Bronchial epithelial cell (primary cell): ENCODE measurements at regions not wholly inside any gene's neighbourhood (a gene's known extent, or its start where the extent isn't known, plus 50 kb on each side); places are given as distances from the start of the nearest gene placed in this dataset.

Experiments used
- DNase-seq: peaks from one replicate; pipeline ENCODE4 v3.0.0-alpha.2; 2010; ENCODE audit warnings: low read depth
- FAIRE-seq: peaks from 2 replicates; lab custom pipeline; 2011; peaks lifted over from hg19 to GRCh38; lab: Jason Lieb, UNC
- H3K27me3 ChIP-seq: 2 replicates; pipeline ENCODE4 v1.5.1; 2011; ENCODE audit warnings: low read length; ENCODE audit not compliant: control insufficient read depth, insufficient read depth
- H3K36me3 ChIP-seq: 2 replicates; pipeline ENCODE4 v1.5.1; 2011; ENCODE audit warnings: low read length; ENCODE audit not compliant: control insufficient read depth, insufficient read depth
- H3K4me3 ChIP-seq: 2 replicates; pipeline ENCODE4 v1.5.1; 2011; ENCODE audit warnings: mild to moderate bottlenecking, low read depth, low read length, control low read depth
- CTCF ChIP-seq: IDR thresholded peaks from 2 replicates; pipeline ENCODE4 v1.5.1; 2011; ENCODE audit warnings: mild to moderate bottlenecking, moderate library complexity, low read length, control low read depth, inconsistent platforms; ENCODE audit not compliant: insufficient read depth, severe bottlenecking

GRCh38 chr3:184643442-184643841 lies 68.4 kb downstream of the MAGEF1 start:
- peak; percentile 23 for FAIRE-seq
- Histone ChIP-seq H3K36me3 (no peaks in the 10 kb centered on the region), H3K4me3 (no peak overlapping the region), H3K27me3 (no peaks in the 10 kb centered on the region)
- no peak for DNase-seq
- no peak for TF ChIP-seq CTCF

GRCh38 chr3:184642631-184643285 lies 69.1 kb downstream of the MAGEF1 start:
- no peak for TF ChIP-seq CTCF
- H3K4me3 ChIP-seq, result no peak overlapping the region
- FAIRE-seq (no peak), DNase-seq (no peak)
- no peaks in the 10 kb centered on the region for H3K36me3 ChIP-seq
- no peaks in the 10 kb centered on the region for H3K27me3 ChIP-seq

- no peak overlapping the region for H3K4me3 ChIP-seq
- TF ChIP-seq CTCF, result no peak
- no peak for FAIRE-seq
- DNase-seq, result no peak
- no peaks in the 10 kb centered on the region for H3K27me3 ChIP-seq
- no peaks in the 10 kb centered on the region for H3K36me3 ChIP-seq
Observed at GRCh38 chr3:184641430-184641829, 70.4 kb downstream of the MAGEF1 start.

GRCh38 chr3:184639351-184639750 lies 72.5 kb downstream of the MAGEF1 start:
- Histone ChIP-seq H3K4me3 (no peak overlapping the region), H3K36me3 (no peaks in the 10 kb centered on the region), H3K27me3 (no peaks in the 10 kb centered on the region)
- TF ChIP-seq CTCF, result no peak
- DNase-seq, result no peak
- no peak for FAIRE-seq

GRCh38 chr3:184637705-184638104 lies 74.2 kb downstream of the MAGEF1 start:
- FAIRE-seq, result no peak
- Histone ChIP-seq H3K27me3 (no peaks in the 10 kb centered on the region), H3K36me3 (no peaks in the 10 kb centered on the region), H3K4me3 (no peak overlapping the region)
- DNase-seq, result no peak
- TF ChIP-seq CTCF, result no peak
